Lower leg skin (tissue), 4 donors: ENCODE measurements at regions not wholly inside any gene's neighbourhood (a gene's known extent, or its start where the extent isn't known, plus 50 kb on each side); places are given as distances from the start of the nearest gene placed in this dataset.

Experiments
- DNase-seq, 2 donors: peaks; one replicate each; pipeline ENCODE4 v3.0.0-alpha.2; 2019; ENCODE audit warnings: low spot score in 2 of 2
- H3K4me3 ChIP-seq: fragments of 200-600 bp; sonication (generic); 2 replicates; pipeline ENCODE4 v1.5.1; 2017; ENCODE audit warnings: mild to moderate bottlenecking, low read depth; ENCODE audit not compliant: poor library complexity, severe bottlenecking
- CTCF ChIP-seq, 3 donors: fragments of 450-650 bp; IDR thresholded peaks; one replicate each; pipeline ENCODE4 v1.5.1; 2016; ENCODE audit warnings: antibody characterized with exemption in 3 of 3, mild to moderate bottlenecking in 3 of 3, moderate library complexity in 2 of 3
- POLR2A ChIP-seq, 2 donors: fragments of 450-650 bp; IDR thresholded peaks; one replicate each; pipeline ENCODE4 v1.6.1; 2016 to 2017; ENCODE audit warnings: antibody characterized with exemption in 2 of 2, mild to moderate bottlenecking in 1 of 2, moderate library complexity in 1 of 2
- WGBS, 2 donors: methylation state at CpG; one replicate each; pipeline ENCODE4 v1.1.5; 2018; 5-methylcytosine and 5-hydroxymethylcytosine counted together
- intact Hi-C: fragments of 100-400 bp; cut with DNase I; formaldehyde crosslinking; loops from one replicate; pipeline ENCODE4 v1.15.0; 2023; ENCODE audit warnings: low total_unique reads

- intact Hi-C loops = no loop called here
- 79 to 81% methylated on average over 3 of the region's 3 CpGs for WGBS, 2 donors
- no peak for TF ChIP-seq POLR2A (IDR thresholded peaks at IDR 0.05)
- TF ChIP-seq CTCF (IDR thresholded peaks at IDR 0.05) = no peak
- H3K4me3 ChIP-seq = no peak overlapping the region
- no peak for DNase-seq
These were observed 70.0 kb downstream of the C5orf15 start for GRCh38 chr5:133898440-133898839.

- no peak overlapping the region for H3K4me3 ChIP-seq
- intact Hi-C loops = no loop called here
- 57 to 62% methylated on average over 4 of the region's 4 CpGs for WGBS, 2 donors
- DNase-seq = no peak
- no peak for TF ChIP-seq CTCF (IDR thresholded peaks at IDR 0.05)
- TF ChIP-seq POLR2A (IDR thresholded peaks at IDR 0.05) = no peak
These were observed 71.0 kb downstream of the C5orf15 start for GRCh38 chr5:133897431-133897830.

- DNase-seq = no peak
- 86 to 90% methylated on average over 2 of the region's 2 CpGs for WGBS, 2 donors
- intact Hi-C loops = no loop called here
- TF ChIP-seq POLR2A (IDR thresholded peaks at IDR 0.05) (no peak), CTCF (IDR thresholded peaks at IDR 0.05) (no peak)
- H3K4me3 ChIP-seq = no peak overlapping the region
These were observed 71.6 kb downstream of the C5orf15 start for GRCh38 chr5:133896873-133897272.

GRCh38 chr5:133895979-133896845 lies 72.2 kb downstream of the C5orf15 start:
- no peak for DNase-seq
- no peak overlapping the region for H3K4me3 ChIP-seq
- TF ChIP-seq CTCF (IDR thresholded peaks at IDR 0.05) = no peak
- WGBS, 2 donors = 73 to 92% methylated on average over 7 of the region's 7 CpGs
- intact Hi-C loops = no loop called here

- DNase-seq = no peak
- WGBS, 2 donors = 67 to 75% methylated on average over 5 of the region's 5 CpGs
- H3K4me3 ChIP-seq = no peak overlapping the region
- TF ChIP-seq POLR2A (IDR thresholded peaks at IDR 0.05) (no peak), CTCF (IDR thresholded peaks at IDR 0.05) (no peak)
- intact Hi-C loops = no loop called here
These were observed 74.3 kb downstream of the C5orf15 start for GRCh38 chr5:133894143-133894542.

GRCh38 chr5:133892774-133893173 lies 75.7 kb downstream of the C5orf15 start:
- DNase-seq = no peak
- WGBS, 2 donors = 92 to 94% methylated on average over 3 of the region's 3 CpGs
- H3K4me3 ChIP-seq = no peak overlapping the region
- intact Hi-C loops = no loop called here
- TF ChIP-seq POLR2A (IDR thresholded peaks at IDR 0.05) (no peak), CTCF (IDR thresholded peaks at IDR 0.05) (no peak)
